ENCODE measurements at regions not wholly inside any gene's neighbourhood (a gene's known extent, or its start where the extent isn't known, plus 50 kb on each side); places are given as distances from the start of the nearest gene placed in this dataset.

DNA sequence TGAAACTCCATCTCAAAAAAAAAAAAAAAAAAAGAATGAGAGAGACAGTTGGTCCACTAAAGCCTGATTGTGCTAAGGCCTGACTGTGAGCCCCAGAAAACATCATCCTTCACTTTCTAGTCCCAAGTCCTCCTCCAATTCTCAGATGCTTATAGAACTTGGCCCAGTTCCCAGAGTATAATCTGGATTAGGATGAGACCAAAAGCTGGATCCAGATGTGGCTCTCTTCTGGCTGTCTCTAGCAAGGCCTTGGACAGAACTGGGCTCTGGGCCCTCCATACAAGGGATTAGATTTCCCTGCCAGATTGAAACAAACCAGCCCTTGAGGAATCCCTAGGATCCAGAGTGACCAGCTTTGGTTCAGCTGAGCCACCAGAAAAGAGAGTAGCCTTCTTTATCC, 98.4 kb upstream of the ZNF366 start:
- no peaks in the 10 kb centered on the region for H3K79me2 ChIP-seq (ENCODE audit: control insufficient read depth, insufficient read depth, low read length)
- POLR2A ChIA-PET: no interaction called here
- H4K20me1 ChIP-seq (replicated peaks; ENCODE audit: control insufficient read depth, insufficient read depth, low read length): no peaks in the 10 kb centered on the region
- H3K9me1 ChIP-seq (ENCODE audit: control insufficient read depth, insufficient read depth, low read length): no peaks in the 10 kb centered on the region
- no peak overlapping the region for H3K9ac ChIP-seq (ENCODE audit: insufficient read depth in 1 of 2, low read depth in 2 of 2, low read length in 2 of 2)
- no peak for DNase-seq (ENCODE audit: extremely low read depth in 1 of 4, low spot score in 3 of 4)
- 0 out of 5 replicates have a peak, but pooled peaks cover 0 to 3% of the 10 kb centered on the region in 2 experiments for H3K4me1 ChIP-seq (replicated peaks in 1 of 2; ENCODE audit: control insufficient read depth in 2 of 2, insufficient read depth in 2 of 2, low read length in 2 of 2)
- in situ Hi-C loops (cut with MboI): no loop called here
- H2AFZ ChIP-seq (ENCODE audit: low read depth, low read length): no peak overlapping the region
- FAIRE-seq: no peak
- intact Hi-C loops (cut with micrococcal nuclease): no loop called here
- H3K27ac ChIP-seq (ENCODE audit: extremely low read depth, low read depth, low read length): no peak overlapping the region
- no peaks in the 10 kb centered on the region for H3K27me3 ChIP-seq (ENCODE audit: control insufficient read depth in 2 of 2, insufficient read depth in 2 of 2, low read length in 2 of 2)
- BruUV-seq (replicated peaks): no TSS peak
- H3K9me3 ChIP-seq (replicated peaks; ENCODE audit: control insufficient read depth, insufficient read depth, low read depth, low read length): no peaks in the 10 kb centered on the region
- ATAC-seq: no peak
- CTCF ChIA-PET (ENCODE audit: low intra/inter-chr PET ratio): no interaction called here
- H3K4me3 ChIP-seq: no peak overlapping the region
- H3K4me2 ChIP-seq (ENCODE audit: insufficient read depth, low read length): no peak overlapping the region
- no peaks in the 10 kb centered on the region for H3K36me3 ChIP-seq (ENCODE audit: control insufficient read depth, insufficient read depth, low read length)
- TF ChIP-seq, protein P1, sequence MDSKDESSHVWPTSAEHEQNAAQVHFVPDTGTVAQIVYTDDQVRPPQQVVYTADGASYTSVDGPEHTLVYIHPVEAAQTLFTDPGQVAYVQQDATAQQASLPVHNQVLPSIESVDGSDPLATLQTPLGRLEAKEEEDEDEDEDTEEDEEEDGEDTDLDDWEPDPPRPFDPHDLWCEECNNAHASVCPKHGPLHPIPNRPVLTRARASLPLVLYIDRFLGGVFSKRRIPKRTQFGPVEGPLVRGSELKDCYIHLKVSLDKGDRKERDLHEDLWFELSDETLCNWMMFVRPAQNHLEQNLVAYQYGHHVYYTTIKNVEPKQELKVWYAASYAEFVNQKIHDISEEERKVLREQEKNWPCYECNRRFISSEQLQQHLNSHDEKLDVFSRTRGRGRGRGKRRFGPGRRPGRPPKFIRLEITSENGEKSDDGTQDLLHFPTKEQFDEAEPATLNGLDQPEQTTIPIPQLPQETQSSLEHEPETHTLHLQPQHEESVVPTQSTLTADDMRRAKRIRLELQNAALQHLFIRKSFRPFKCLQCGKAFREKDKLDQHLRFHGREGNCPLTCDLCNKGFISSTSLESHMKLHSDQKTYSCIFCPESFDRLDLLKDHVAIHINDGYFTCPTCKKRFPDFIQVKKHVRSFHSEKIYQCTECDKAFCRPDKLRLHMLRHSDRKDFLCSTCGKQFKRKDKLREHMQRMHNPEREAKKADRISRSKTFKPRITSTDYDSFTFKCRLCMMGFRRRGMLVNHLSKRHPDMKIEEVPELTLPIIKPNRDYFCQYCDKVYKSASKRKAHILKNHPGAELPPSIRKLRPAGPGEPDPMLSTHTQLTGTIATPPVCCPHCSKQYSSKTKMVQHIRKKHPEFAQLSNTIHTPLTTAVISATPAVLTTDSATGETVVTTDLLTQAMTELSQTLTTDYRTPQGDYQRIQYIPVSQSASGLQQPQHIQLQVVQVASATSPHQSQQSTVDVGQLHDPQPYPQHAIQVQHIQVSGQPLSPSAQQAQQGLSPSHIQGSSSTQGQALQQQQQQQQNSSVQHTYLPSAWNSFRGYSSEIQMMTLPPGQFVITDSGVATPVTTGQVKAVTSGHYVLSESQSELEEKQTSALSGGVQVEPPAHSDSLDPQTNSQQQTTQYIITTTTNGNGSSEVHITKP (IDR thresholded peaks at IDR 0.05; ENCODE audit: partially characterized antibody): no peak
- TF ChIP-seq SP1 (CRISPR knock-in tag; IDR thresholded peaks at IDR 0.05) (no peak), HLTF (IDR thresholded peaks at IDR 0.05) (no peak), ZNF766 (CRISPR knock-in tag; conservative IDR thresholded peaks at IDR 0.05) (no peak), TCFL5 (CRISPR knock-in tag; conservative IDR thresholded peaks at IDR 0.05) (no peak), SUPT5H (IDR thresholded peaks at IDR 0.05) (no peak), CEBPG (CRISPR knock-in tag; IDR thresholded peaks at IDR 0.05) (no peak), CEBPG (tag; conservative IDR thresholded peaks at IDR 0.05 in 1 of 2, IDR thresholded peaks at IDR 0.05 in 1 of 2) (no peak), TSC22D4 (tag; IDR thresholded peaks at IDR 0.05) (no peak), SETDB1 (IDR thresholded peaks at IDR 0.05; ENCODE audit: low read length) (no peak), NR4A1 (CRISPR knock-in tag; IDR thresholded peaks at IDR 0.05) (no peak), NR4A1 (tag; IDR thresholded peaks at IDR 0.05) (no peak), PRMT5 (CRISPR knock-in tag; IDR thresholded peaks at IDR 0.05) (no peak), ZNF79 (CRISPR knock-in tag; IDR thresholded peaks at IDR 0.05; ENCODE audit: low read depth) (no peak)
- TF ChIP-seq, protein P2, sequence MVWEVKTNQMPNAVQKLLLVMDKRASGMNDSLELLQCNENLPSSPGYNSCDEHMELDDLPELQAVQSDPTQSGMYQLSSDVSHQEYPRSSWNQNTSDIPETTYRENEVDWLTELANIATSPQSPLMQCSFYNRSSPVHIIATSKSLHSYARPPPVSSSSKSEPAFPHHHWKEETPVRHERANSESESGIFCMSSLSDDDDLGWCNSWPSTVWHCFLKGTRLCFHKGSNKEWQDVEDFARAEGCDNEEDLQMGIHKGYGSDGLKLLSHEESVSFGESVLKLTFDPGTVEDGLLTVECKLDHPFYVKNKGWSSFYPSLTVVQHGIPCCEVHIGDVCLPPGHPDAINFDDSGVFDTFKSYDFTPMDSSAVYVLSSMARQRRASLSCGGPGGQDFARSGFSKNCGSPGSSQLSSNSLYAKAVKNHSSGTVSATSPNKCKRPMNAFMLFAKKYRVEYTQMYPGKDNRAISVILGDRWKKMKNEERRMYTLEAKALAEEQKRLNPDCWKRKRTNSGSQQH (CRISPR knock-in tag; IDR thresholded peaks at IDR 0.05): no peak
- TF ChIP-seq, protein P3, sequence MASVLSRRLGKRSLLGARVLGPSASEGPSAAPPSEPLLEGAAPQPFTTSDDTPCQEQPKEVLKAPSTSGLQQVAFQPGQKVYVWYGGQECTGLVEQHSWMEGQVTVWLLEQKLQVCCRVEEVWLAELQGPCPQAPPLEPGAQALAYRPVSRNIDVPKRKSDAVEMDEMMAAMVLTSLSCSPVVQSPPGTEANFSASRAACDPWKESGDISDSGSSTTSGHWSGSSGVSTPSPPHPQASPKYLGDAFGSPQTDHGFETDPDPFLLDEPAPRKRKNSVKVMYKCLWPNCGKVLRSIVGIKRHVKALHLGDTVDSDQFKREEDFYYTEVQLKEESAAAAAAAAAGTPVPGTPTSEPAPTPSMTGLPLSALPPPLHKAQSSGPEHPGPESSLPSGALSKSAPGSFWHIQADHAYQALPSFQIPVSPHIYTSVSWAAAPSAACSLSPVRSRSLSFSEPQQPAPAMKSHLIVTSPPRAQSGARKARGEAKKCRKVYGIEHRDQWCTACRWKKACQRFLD (CRISPR knock-in tag; IDR thresholded peaks at IDR 0.05): no peak
- TF ChIP-seq, protein P4, sequence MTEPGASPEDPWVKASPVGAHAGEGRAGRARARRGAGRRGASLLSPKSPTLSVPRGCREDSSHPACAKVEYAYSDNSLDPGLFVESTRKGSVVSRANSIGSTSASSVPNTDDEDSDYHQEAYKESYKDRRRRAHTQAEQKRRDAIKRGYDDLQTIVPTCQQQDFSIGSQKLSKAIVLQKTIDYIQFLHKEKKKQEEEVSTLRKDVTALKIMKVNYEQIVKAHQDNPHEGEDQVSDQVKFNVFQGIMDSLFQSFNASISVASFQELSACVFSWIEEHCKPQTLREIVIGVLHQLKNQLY (CRISPR knock-in tag; conservative IDR thresholded peaks at IDR 0.05): no peak
